HG03103 (cell line): ENCODE measurements at regions not wholly inside any gene's neighbourhood (a gene's known extent, or its start where the extent isn't known, plus 50 kb on each side); places are given as distances from the start of the nearest gene placed in this dataset.
"Not testable (repeated sequence)": the region's sequence is repeated elsewhere in the genome, so short reads cannot be mapped to it uniquely, and the experiment has no call there.

ENCODE experiments used
- ATAC-seq: cut with Tn5 transposase; IDR thresholded peaks from one replicate; pipeline ENCODE4 v1.9.1; 2021; ENCODE audit warnings: low read depth; ENCODE audit not compliant: unreplicated experiment

DNA sequence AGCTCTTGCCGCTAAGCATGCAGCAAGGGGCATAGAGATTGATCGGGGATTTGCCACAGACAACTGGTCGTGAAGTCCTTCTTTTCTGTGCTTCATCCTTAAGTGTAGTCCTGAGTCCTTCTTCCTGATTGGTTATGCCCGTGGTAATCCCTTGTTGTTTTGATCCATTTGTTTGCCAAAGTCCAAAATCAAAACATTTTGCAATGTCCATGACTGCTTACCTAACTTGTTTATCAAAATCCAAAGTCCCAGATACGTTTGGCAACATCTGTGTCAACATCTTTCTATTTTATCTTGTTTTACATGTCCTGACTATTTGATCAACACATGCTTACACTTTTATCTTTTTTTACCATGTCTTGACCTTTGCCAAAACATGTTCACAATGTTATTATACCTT is 229.0 kb upstream of the ZNF804A start:
- no peak for ATAC-seq

DNA sequence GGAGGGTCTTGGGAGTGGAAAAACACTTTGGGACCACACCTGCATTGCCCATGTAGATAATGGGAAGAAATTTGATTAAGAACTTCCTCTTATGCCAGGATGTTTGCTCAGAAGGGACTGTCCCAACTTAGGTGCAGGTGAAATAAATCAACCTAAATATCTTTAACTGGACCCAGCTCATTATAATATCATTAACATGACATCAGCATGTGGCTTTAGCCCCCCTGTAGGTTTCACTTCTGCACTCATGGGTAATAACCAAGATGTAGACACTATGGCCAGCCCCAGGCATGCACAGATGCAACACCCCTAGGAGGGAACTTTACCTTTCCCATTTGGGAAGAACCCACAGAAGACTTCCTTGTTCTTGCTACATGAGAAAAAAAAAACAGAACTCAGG is 227.4 kb upstream of the ZNF804A start:
- ATAC-seq, result no peak

GRCh38 chr2:184371641-184372040 is 226.7 kb upstream of the ZNF804A start:
- no peak for ATAC-seq

DNA sequence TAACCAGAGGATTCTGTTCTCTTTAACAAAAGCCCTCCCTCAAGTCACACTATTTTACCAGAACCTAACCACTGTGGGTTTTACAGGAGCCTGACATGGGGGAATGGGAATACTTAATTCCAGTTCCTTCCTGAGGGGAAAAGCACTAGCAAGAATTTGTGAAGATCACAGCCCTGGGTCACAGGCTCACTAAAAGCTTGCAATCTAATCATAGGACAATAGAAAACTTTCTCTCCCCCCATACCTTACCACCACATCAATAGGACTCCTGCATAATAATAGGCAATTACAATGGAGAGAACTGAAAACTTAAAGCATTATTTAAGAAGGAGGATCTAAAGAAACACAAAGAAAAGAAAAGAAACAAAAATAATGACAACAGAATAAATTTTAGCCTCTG is 225.8 kb upstream of the ZNF804A start:
- ATAC-seq, result no peak

DNA sequence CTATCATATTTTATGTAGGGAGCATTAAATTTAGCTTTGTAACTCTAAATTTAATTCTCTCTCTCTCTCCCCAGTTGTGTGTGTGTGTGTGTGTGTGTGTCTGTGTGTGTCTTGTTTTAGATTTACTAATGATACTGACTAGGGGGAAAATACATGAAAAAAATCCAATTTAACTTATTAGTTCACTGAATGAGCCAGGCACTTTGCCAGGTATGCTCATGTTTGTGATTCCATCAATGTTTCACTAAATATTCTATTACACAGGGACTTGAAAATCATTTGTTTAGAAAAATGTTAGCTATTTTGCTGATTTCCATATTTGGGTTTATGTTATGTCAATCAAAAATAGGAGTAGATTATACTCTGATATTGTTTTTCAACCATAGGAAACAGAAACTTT is 203.7 kb upstream of the ZNF804A start:
- no peak for ATAC-seq

DNA sequence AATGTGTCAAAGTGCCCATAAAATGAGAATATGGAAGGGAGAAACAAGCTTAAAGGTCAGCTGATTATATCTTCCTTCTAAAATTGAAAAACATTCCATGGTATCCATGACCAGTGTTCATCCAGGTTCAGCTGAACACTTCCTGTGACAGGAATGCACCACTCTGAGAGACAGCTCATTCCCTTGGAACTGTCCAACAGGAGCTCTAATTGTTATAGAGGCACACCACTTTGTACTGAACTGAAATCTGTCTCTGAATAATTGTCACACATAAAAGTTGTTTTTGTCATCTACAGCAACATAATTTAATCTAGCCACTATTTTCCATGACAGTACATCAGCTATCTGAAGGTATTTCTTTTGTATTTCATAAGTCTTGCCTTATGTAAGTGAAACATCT is 195.9 kb upstream of the ZNF804A start:
- no peak for ATAC-seq

- ATAC-seq, result not testable (repeated sequence)
These were observed 191.2 kb upstream of the ZNF804A start for GRCh38 chr2:184407041-184407630.

GRCh38 chr2:184410160-184410559 is 188.2 kb upstream of the ZNF804A start:
- no peak for ATAC-seq

GRCh38 chr2:184413221-184413620 is 185.1 kb upstream of the ZNF804A start:
- ATAC-seq, result no peak

GRCh38 chr2:184413671-184414229 is 184.6 kb upstream of the ZNF804A start:
- no peak for ATAC-seq

DNA sequence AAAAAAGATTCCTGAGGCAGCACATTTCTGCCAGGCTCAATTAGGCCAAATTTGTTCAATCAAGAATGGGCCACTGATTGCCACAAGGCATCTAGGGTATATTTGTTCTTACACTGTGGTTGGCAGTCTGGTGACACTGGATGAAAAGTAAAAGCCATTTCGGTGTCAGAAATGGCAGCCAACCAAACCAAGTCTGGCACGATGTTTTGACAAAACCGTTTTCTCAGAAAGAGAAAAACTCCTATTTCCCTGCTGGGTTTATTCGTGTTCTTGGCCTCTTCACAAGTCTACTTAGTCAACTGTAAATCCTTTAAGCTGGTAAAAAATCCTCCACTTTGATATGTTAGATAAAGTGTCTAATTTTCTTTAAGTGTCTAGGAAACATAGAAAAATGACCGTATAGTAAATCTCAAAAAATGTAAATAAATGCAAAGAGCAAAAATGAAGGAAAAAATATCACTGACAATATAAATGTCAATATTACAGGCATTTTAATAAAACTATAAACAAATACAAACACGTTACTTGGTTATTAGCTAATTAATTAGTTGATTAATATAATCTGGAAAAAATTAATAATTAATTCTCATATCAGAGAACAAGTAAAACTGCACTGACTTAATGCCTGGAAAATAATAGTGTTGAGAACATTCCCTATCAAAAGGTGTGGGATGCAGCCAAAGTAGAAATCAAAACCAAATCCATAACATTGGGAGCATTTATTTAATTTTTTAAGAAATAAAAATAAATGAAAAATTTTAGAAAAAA is 182.0 kb upstream of the ZNF804A start:
- no peak for ATAC-seq

DNA sequence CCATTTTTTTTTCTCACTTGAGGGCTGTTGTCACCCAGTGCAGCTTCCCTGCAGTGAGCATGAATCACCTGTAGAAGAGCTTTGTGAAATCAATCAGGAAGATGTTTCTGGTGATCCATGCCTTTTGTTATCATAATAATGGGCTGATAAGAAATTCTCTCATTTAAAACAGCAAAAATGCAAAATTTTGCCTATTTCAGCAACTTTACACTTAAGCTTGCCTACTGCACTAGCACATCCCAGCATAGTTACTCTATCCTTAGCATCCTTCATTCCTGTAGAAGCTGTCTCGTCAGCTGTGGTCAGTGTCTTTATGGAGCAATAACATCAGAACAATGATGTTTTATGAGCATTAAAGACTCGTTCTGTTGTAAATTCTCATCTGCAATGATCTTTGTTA is 178.6 kb upstream of the ZNF804A start:
- ATAC-seq, result no peak

DNA sequence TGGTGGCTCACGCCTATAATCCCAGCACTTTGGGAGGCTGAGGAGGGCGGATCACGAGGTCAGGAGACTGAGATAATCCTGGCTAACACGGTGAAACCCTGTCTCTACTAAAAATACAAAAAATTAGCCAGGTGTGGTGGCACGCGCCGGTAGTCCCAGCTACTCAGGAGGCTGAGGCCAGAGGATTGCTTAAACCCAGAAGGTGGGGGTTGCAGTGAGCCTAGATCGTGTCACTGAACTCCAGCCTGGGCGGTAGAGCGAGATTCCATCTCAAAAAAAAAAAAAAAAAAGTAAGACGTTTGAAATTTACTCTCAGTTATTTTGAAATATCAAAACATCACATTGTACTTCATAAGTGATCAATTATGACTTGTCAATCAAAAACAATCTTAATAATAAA is 176.9 kb upstream of the ZNF804A start:
- ATAC-seq, result not testable (repeated sequence)

DNA sequence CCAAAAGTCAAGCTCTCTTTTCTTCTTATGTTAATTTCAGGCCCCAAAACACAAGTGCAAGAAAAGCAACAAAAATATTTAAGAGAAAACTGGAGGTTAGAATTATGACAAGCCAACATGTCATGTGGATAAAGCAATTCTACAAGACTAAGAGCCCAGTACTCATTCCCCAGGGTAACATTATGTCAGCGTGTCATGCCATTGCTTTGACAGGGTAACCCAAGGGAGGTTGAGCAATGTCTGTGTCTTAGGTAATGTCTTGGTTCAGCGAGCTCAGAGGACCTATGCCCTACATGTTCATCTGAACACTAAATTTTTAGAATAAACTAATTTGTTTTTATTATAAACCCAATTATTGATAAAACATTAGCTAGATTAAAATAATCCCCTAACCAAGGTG is 173.2 kb upstream of the ZNF804A start:
- no peak for ATAC-seq

GRCh38 chr2:184444217-184444616 is 154.1 kb upstream of the ZNF804A start:
- ATAC-seq, result peak; percentile 95

GRCh38 chr2:184444623-184445223 is 153.6 kb upstream of the ZNF804A start:
- no peak for ATAC-seq

DNA sequence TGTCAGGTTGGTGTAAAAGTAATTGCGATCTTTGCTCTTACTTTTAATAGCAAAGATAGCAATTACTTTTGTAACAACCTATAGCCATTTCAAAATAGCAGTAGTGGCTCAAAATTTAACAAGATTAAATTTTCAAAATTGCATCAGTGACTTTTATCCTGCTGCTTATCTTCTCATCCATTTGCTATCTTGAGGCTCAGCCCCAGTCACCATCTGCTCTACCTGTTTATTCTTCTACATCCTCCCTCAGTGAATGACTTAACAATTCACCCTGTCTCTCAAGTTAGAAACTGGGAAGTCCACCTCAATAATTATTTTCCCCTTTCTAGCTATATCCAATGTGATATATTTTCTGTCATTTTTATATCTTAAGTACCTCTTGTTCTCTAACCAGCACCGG is 148.6 kb upstream of the ZNF804A start:
- no peak for ATAC-seq

- no peak for ATAC-seq
These were observed 145.4 kb upstream of the ZNF804A start for GRCh38 chr2:184452907-184453306.

- ATAC-seq, result no peak
These were observed 142.7 kb upstream of the ZNF804A start for GRCh38 chr2:184455624-184456023.

GRCh38 chr2:184456693-184457092 is 141.6 kb upstream of the ZNF804A start:
- ATAC-seq, result not testable (repeated sequence)

- no peak for ATAC-seq
These were observed 135.0 kb upstream of the ZNF804A start for GRCh38 chr2:184463102-184463865.
